Karpas-422 (cell line): ENCODE measurements at regions not wholly inside any gene's neighbourhood (a gene's known extent, or its start where the extent isn't known, plus 50 kb on each side); places are given as distances from the start of the nearest gene placed in this dataset.

Experiments
- DNase-seq: peaks from one replicate; pipeline ENCODE4 v3.0.0-alpha.2; 2015
- H2AFZ ChIP-seq: fragments of 200-600 bp; sonication (generic); 2 replicates; pipeline ENCODE4 v1.6.1; 2014; ENCODE audit warnings: antibody characterized with exemption, low read length, mixed read lengths
- H3K27ac ChIP-seq: fragments of 200-600 bp; sonication (generic); 2 replicates; pipeline ENCODE4 v1.5.1; 2014; ENCODE audit warnings: mild to moderate bottlenecking, low read length, moderate library complexity
- H3K27me3 ChIP-seq: fragments of 200-600 bp; sonication (generic); 2 replicates; pipeline ENCODE4 v1.6.1; 2014; ENCODE audit warnings: low read length, mixed read lengths
- H3K36me3 ChIP-seq: fragments of 200-600 bp; sonication (generic); 2 replicates; pipeline ENCODE4 v1.6.1; 2014; ENCODE audit warnings: low read length, mixed read lengths; ENCODE audit not compliant: insufficient read depth
- H3K4me1 ChIP-seq: fragments of 200-600 bp; sonication (generic); 2 replicates; pipeline ENCODE4 v1.6.1; 2014; ENCODE audit warnings: mild to moderate bottlenecking, low read length, mixed read lengths
- H3K4me2 ChIP-seq: fragments of 200-600 bp; sonication (generic); 2 replicates; pipeline ENCODE4 v1.6.1; 2014; ENCODE audit warnings: low read length, low read depth, mild to moderate bottlenecking; ENCODE audit not compliant: poor library complexity, severe bottlenecking
- H3K4me3 ChIP-seq: fragments of 200-600 bp; sonication (generic); 2 replicates; pipeline ENCODE4 v1.5.1; 2014; ENCODE audit warnings: mild to moderate bottlenecking, antibody characterized with exemption, low read length, mixed read lengths
- H3K79me2 ChIP-seq: fragments of 200-600 bp; sonication (generic); 2 replicates; pipeline ENCODE4 v1.6.1; 2014; ENCODE audit warnings: mild to moderate bottlenecking, low read length, mixed read lengths
- H3K9ac ChIP-seq: fragments of 200-600 bp; sonication (generic); 2 replicates; pipeline ENCODE4 v1.6.0; 2014; ENCODE audit warnings: low read length
- H3K9me2 ChIP-seq: fragments of 200-600 bp; sonication (generic), shearing (Covaris generic); replicated peaks from 2 replicates; pipeline ENCODE4 v1.6.0; 2014; ENCODE audit warnings: mild to moderate bottlenecking, low read length, moderate library complexity; ENCODE audit not compliant: insufficient read depth
- H3K9me3 ChIP-seq: fragments of 300-700, 200-600 bp; sonication (generic); 2 replicates; pipeline ENCODE4 v1.6.1; 2014; ENCODE audit warnings: low read length, mixed read lengths
- H4K20me1 ChIP-seq: fragments of 200-600 bp; sonication (generic); 2 replicates; pipeline ENCODE4 v1.6.1; 2014; ENCODE audit warnings: mild to moderate bottlenecking, antibody characterized with exemption, low read length, low read depth; ENCODE audit not compliant: insufficient read depth

- Histone ChIP-seq H3K4me3 (no peak overlapping the region), H3K4me2 (no peak overlapping the region), H3K27me3 (no peaks in the 10 kb centered on the region), H3K4me1 (peaks cover 38% of the 10 kb centered on the region), H3K9me2 (no peaks in the 10 kb centered on the region), H3K27ac (no peak overlapping the region), H4K20me1 (no peaks in the 10 kb centered on the region), H2AFZ (no peak overlapping the region), H3K79me2 (no peaks in the 10 kb centered on the region), H3K9me3 (no peaks in the 10 kb centered on the region), H3K9ac (no peak overlapping the region), H3K36me3 (no peaks in the 10 kb centered on the region)
- DNase-seq, result no peak
These were observed 436.7 kb downstream of the PDCD6IP start for GRCh38 chr3:34235096-34235495.

- no peaks in the 10 kb centered on the region for H3K9me3 ChIP-seq
- H3K4me3 ChIP-seq, result no peak overlapping the region
- no peak overlapping the region for H2AFZ ChIP-seq
- H3K9ac ChIP-seq, result no peak overlapping the region
- H3K79me2 ChIP-seq, result no peaks in the 10 kb centered on the region
- no peaks in the 10 kb centered on the region for H3K27me3 ChIP-seq
- no peaks in the 10 kb centered on the region for H4K20me1 ChIP-seq
- no peaks in the 10 kb centered on the region for H3K9me2 ChIP-seq
- H3K27ac ChIP-seq, result no peak overlapping the region
- H3K4me1 ChIP-seq, result peaks cover 15% of the 10 kb centered on the region
- H3K36me3 ChIP-seq, result no peaks in the 10 kb centered on the region
- H3K4me2 ChIP-seq, result no peak overlapping the region
- no peak for DNase-seq
These were observed 439.5 kb downstream of the PDCD6IP start for GRCh38 chr3:34237946-34238345.

GRCh38 chr3:34238407-34238806 is 440.0 kb downstream of the PDCD6IP start:
- Histone ChIP-seq H3K4me1 (peaks cover 12% of the 10 kb centered on the region), H3K27me3 (no peaks in the 10 kb centered on the region), H3K9ac (no peak overlapping the region), H3K27ac (no peak overlapping the region), H3K9me2 (no peaks in the 10 kb centered on the region), H3K79me2 (no peaks in the 10 kb centered on the region), H3K4me2 (no peak overlapping the region), H4K20me1 (no peaks in the 10 kb centered on the region), H3K36me3 (no peaks in the 10 kb centered on the region), H2AFZ (no peak overlapping the region), H3K4me3 (no peak overlapping the region), H3K9me3 (no peaks in the 10 kb centered on the region)
- no peak for DNase-seq

- no peak overlapping the region for H3K4me2 ChIP-seq
- no peaks in the 10 kb centered on the region for H3K79me2 ChIP-seq
- no peak overlapping the region for H2AFZ ChIP-seq
- H3K4me1 ChIP-seq, result peaks cover 12% of the 10 kb centered on the region
- no peak overlapping the region for H3K27ac ChIP-seq
- H3K9me2 ChIP-seq, result no peaks in the 10 kb centered on the region
- H3K36me3 ChIP-seq, result no peaks in the 10 kb centered on the region
- no peak for DNase-seq
- no peaks in the 10 kb centered on the region for H4K20me1 ChIP-seq
- no peaks in the 10 kb centered on the region for H3K9me3 ChIP-seq
- no peak overlapping the region for H3K9ac ChIP-seq
- H3K27me3 ChIP-seq, result no peaks in the 10 kb centered on the region
- H3K4me3 ChIP-seq, result no peak overlapping the region
These were observed 440.9 kb downstream of the PDCD6IP start for GRCh38 chr3:34239287-34239686.

- Histone ChIP-seq H3K9ac (no peak overlapping the region), H3K79me2 (no peaks in the 10 kb centered on the region), H3K9me3 (no peaks in the 10 kb centered on the region), H3K4me3 (no peak overlapping the region), H3K4me1 (peaks cover 12% of the 10 kb centered on the region), H3K4me2 (no peak overlapping the region), H3K27me3 (no peaks in the 10 kb centered on the region), H4K20me1 (no peaks in the 10 kb centered on the region), H2AFZ (no peak overlapping the region), H3K36me3 (no peaks in the 10 kb centered on the region), H3K27ac (no peak overlapping the region), H3K9me2 (no peaks in the 10 kb centered on the region)
- no peak for DNase-seq
These were observed 441.4 kb downstream of the PDCD6IP start for GRCh38 chr3:34239875-34240274.

GRCh38 chr3:34247401-34247800 is 449.0 kb downstream of the PDCD6IP start:
- Histone ChIP-seq H3K9me3 (no peaks in the 10 kb centered on the region), H4K20me1 (no peaks in the 10 kb centered on the region), H3K79me2 (no peaks in the 10 kb centered on the region), H3K4me2 (no peak overlapping the region), H3K9ac (no peak overlapping the region), H3K9me2 (no peaks in the 10 kb centered on the region), H2AFZ (no peak overlapping the region), H3K36me3 (no peaks in the 10 kb centered on the region), H3K27ac (no peak overlapping the region), H3K27me3 (no peaks in the 10 kb centered on the region), H3K4me3 (no peak overlapping the region), H3K4me1 (peaks cover 5% of the 10 kb centered on the region)
- no peak for DNase-seq

- no peak for DNase-seq
- no peaks in the 10 kb centered on the region for H3K9me2 ChIP-seq
These were observed 449.9 kb downstream of the PDCD6IP start for GRCh38 chr3:34248352-34248751.

GRCh38 chr3:34254285-34254684 is 455.9 kb downstream of the PDCD6IP start:
- H3K9ac ChIP-seq, result no peak overlapping the region
- no peaks in the 10 kb centered on the region for H4K20me1 ChIP-seq
- 0 out of 2 replicates have a peak, but pooled peaks cover 3% of the 10 kb centered on the region for H3K27me3 ChIP-seq
- H3K4me3 ChIP-seq, result no peak overlapping the region
- no peaks in the 10 kb centered on the region for H3K9me3 ChIP-seq
- H3K27ac ChIP-seq, result no peak overlapping the region
- H3K79me2 ChIP-seq, result no peaks in the 10 kb centered on the region
- no peak overlapping the region for H2AFZ ChIP-seq
- no peaks in the 10 kb centered on the region for H3K9me2 ChIP-seq
- no peak for DNase-seq
- peaks cover 16% of the 10 kb centered on the region; the same call in 1 of the 2 replicates for H3K4me1 ChIP-seq
- no peaks in the 10 kb centered on the region for H3K36me3 ChIP-seq
- H3K4me2 ChIP-seq, result no peak overlapping the region

More at GRCh38 chr3:34248352-34248751, 449.9 kb downstream of the PDCD6IP start:
- Histone ChIP-seq H4K20me1 (no peaks in the 10 kb centered on the region), H3K79me2 (no peaks in the 10 kb centered on the region), H3K4me3 (no peak overlapping the region), H3K27ac (no peak overlapping the region), H3K36me3 (no peaks in the 10 kb centered on the region), H2AFZ (0 out of 2 replicates have a peak overlapping the region, but pooled peaks have one; percentile 16), H3K4me2 (no peak overlapping the region), H3K9ac (no peak overlapping the region), H3K9me3 (no peaks in the 10 kb centered on the region), H3K4me1 (peaks cover 5% of the 10 kb centered on the region), H3K27me3 (no peaks in the 10 kb centered on the region)

- H2AFZ ChIP-seq, result no peak overlapping the region
- no peak overlapping the region for H3K9ac ChIP-seq
- H3K27ac ChIP-seq, result no peak overlapping the region
- H4K20me1 ChIP-seq, result no peaks in the 10 kb centered on the region
- H3K27me3 ChIP-seq, result 0 out of 2 replicates have a peak, but pooled peaks cover 3% of the 10 kb centered on the region
- peaks cover 27% of the 10 kb centered on the region for H3K4me1 ChIP-seq
- H3K36me3 ChIP-seq, result no peaks in the 10 kb centered on the region
- H3K4me2 ChIP-seq, result no peak overlapping the region
- no peaks in the 10 kb centered on the region for H3K9me3 ChIP-seq
- H3K79me2 ChIP-seq, result no peaks in the 10 kb centered on the region
- H3K4me3 ChIP-seq, result no peak overlapping the region
- no peaks in the 10 kb centered on the region for H3K9me2 ChIP-seq
- DNase-seq, result no peak
These were observed 457.6 kb downstream of the PDCD6IP start for GRCh38 chr3:34256021-34256420.
